NCI-H2171 (cell line): ENCODE measurements at regions not wholly inside any gene's neighbourhood (a gene's known extent, or its start where the extent isn't known, plus 50 kb on each side); places are given as distances from the start of the nearest gene placed in this dataset.
"Not testable (repeated sequence)": the region's sequence is repeated elsewhere in the genome, so short reads cannot be mapped to it uniquely, and the experiment has no call there.

Experiments used
- DNase-seq: peaks from one replicate; lab custom pipeline; 2025; lab: John Stamatoyannopoulos, UW

DNA sequence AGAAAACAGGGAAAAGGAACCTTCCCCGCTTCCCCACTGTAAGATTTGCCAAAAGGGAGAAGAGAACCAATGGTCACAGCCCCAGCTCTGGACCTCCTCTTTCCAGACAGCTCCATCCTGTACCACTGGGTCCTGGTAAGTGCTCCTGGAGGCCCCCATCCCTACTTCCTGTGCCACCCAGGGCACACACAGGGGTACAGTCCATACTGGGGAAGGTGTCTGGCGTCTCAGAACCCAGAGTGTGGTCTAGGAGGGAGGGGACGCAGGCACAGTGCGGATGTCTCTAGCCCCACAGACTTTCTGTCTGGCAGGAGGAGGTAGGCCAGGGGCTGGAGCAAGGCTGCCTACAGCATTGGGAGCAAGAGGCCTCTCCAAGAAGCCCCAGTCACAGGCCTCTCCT, 213.3 kb upstream of the IGFBP3 start:
- DNase-seq: no peak

DNA sequence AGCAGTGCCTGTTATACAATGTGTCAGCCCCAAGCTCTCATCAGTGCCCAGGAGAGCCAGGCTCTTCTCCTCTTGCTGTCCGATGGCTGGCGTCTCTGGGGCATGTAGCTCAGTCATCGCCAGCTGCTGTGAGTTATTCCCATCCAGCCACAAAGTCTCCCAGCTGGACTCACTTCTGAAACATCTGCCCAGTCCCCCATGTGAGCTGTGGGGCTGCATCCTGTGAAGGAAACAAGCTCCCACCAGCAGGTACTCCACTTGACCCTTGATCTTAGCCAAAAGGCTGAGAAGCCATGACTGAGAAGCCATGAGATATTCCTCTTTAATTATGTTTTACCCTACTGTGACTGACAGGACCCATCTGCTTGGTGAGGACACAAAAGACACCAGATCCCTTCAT, 212.7 kb upstream of the IGFBP3 start:
- no peak for DNase-seq

DNA sequence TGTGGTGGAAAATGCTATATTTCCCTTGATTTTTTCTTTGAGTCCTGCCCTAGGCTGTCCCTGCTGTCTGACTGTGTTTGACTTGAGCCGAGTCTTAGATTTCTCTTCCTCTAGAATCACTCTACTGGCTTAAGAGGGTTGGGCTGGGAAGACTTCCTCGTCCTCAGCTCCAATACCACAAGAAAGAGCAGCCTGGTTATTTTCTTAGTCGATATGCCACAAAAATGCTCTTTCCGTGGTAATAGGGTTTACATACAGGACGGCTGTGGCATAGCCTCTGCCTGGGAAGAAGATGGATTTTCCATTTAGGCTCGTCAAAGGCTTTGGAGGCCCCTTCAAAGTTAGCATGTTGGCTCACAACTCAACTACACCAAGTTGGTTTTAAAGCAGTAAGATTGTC, 212.0 kb upstream of the IGFBP3 start:
- no peak for DNase-seq

DNA sequence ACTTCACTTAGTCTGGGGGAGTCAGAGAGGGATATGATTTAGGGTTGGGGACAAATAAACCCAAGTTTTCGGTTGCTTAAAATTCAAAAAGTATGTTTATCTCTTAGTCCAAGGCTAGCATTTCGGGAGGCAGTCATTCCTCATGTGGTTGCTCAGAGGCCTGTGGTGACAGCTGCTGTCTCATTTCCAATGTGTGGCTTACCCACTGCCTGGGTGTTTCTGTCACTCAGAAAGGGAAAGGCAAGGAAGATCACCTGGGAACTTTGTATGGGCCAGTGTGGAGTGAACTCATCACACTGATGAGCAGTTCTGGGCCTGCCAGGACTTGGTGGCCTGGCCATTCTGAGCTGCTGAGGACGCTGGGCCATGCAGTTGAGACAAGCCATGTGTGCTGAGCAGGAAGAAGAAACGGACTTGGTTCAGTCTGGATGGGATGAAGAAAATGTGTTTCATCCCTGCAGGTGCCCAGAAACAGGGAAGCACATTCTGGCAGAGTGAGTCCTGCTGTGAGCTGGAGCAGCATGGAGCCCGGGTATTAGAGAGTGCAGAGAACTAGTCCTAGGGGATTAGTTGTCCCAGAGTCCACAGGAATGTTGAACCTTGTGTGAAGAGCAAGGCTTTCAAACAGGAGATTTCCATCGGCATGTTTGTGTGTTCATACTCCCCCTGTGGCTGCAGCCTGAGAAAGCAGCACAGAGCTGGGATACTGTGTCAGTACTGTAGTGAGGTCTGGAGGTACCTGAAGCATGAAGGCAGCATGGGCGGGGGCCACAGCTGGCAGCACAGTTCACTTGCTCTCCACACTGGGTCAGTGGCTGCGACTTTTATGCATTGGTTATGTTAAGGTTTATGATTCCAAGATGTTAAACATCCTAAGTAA, 211.1 kb upstream of the IGFBP3 start:
- DNase-seq: no peak

DNA sequence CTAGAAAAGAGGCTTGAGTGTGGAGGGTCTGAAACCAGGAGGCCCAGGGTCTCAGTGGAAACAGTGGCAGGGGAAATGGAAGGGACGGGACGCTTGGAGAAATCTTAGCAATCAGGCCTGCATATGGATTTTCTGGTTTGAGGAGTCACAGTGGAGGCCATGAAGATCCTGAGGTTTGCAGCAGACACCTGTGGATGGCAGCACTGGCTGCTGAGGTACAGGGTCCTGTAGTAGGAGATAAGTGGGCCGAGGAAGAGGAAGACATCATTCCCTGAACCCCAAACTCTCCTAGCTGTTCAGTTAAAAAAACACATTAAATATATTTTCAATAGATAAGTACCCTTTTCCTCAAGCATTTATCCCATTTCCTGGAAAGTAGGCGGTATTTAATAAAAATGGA, 208.8 kb upstream of the IGFBP3 start:
- no peak for DNase-seq

DNA sequence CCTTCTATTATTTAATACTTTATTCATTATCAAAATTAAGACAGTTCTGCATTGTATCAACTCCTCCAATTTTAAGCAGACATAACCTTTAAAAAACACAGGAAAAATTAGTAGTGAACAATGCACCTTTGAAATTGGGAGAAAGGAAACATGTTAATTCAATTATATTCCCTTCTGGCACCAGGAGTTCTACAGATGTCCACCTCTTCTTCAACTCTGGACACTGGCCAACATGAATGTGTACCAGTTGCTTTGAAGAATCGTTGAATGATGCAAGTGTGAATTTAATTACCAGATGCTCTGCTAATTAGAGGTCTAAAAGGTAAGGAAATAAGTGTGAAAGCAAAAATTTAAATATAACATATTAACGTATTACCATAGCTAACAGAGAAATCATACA, 206.7 kb upstream of the IGFBP3 start:
- no peak for DNase-seq

DNA sequence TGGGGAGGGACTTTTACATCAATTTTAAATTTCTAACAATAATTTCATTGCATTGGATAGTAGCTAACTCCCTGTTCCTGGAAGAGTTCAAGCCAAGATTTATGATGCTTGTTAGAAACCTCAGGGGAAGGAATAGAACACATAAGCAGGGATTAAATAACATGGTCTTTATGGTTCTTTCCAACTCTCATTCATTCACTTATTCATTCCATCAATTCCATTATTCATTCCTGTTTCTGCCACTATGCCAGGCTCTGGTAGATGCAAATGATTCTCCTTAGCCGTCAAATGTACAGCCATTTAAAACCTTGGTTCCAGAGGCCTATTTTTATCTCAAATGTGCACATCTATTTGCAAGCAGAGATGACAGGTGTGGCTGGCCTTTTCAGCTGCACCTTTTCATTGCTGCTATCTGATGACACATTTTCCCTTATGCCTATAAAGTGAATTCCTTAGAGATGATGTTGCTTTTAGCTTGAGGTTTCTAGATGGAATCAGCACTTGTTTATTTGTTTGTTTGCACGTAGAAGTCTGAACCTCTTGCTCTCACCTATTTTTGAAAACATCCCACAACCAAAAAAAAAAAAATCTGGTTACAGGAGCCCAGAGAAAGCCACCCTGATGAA, 205.7 kb upstream of the IGFBP3 start:
- DNase-seq: no peak

DNA sequence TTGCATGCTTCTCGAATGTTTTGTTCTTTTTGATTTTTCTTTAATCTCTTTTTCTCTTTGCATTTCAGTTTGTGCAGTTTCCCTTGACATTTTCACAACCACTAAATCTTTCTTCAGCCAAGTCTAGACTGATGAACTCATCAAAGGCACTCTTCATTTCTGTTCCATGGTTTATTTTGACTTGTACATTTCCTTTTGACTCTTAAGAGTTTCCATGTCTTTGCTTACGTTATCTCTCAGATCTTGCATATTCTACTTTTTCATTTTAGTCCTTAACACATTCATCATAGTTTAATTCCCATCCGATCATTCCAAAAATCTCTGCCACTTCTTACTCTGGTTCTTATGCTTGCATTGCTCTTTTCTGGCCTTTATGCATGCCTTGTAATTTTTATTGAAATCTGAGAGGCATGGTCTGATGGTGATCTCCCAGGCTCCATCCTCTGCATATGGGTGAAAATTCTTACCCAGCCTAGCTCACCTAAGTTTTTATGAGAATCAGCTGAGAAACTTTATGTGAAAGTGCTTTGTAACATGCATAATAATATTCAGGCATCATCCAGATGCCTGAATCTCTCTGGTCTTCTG, 202.8 kb upstream of the IGFBP3 start:
- no peak for DNase-seq

DNA sequence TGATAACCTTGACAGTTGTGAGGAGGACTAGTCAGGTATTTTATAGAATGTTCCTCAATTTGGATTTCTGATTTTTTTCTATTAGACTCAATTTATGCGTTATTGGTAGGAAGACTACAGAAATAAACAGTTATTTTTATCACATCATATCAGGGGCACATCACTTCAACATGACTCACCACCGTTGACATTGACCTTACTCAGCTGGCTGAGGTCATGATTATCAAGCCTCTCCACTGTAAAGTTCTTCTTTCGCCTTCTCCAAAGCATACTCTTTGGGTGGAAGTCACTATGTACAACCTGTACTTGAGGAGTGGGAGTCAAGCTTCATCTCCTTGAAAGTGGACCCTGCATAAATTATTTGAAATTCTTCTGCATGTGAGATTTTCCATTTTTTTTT, 194.3 kb upstream of the IGFBP3 start:
- DNase-seq: no peak

DNA sequence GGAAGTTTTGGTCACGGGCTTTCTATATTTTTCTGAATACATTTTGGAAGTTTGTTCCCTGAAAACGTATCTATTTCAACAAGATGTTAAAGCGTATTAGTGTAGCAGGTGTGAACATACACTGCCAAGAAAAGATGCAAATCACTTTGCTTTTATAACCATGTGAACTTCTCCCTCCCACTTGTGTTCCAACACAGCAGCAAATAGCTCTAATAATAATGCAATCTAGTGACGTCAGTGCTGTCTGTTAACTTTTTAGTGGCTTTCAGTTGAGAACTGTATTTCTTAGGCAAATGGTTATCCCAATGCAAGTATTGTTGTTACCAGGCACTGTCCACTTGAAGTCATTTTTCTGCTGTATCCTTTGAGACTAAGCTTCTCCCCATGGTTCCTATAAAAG, 188.4 kb upstream of the IGFBP3 start:
- no peak for DNase-seq

DNA sequence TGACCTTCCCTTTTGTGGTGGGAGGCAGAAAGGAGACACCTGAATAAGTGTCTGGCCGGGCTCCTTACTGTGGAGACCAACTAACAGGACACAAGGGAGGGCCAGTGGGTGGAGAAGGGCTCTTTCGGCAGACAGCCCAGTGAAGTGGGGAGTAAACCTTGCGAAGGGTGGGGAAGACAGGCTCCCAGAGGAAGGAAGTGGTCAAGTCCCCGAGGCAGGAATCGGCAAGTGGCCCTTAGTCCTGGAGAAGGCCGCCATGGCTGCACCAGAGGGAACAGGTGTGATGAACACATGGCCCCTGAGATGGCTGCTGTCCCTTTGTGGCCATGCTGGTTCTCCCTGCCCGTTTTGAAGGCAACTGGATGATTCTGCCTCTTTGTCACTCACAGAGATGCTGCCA, 187.2 kb upstream of the IGFBP3 start:
- DNase-seq: no peak

DNA sequence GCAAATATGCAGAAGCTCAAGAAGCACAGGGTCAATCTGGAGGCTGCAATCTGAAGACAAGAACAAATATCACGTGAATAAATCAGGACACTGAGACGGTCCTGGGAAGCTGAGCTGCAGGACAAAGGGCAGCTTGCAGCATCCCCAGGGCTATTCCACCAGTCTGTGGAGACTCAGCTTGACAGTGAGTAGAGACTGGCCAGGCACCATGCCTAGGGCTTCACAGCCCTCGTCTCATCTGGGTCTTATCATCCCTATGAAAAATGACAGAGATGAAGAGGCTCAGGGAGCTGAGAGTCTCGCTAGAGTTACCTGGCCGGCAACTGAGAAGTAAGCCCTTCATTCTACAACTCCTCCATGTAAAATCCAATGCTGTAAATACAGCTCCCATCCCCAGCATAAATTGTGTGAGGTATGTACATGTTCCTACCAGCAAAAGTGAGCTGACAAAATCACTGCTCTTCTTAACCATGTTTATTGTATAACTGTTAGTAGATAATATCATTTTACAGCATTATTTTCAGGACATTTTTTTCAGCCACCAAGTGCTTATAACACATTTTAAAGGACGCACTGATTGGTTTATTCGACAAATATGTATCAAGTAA, 186.6 kb upstream of the IGFBP3 start:
- DNase-seq: no peak

DNA sequence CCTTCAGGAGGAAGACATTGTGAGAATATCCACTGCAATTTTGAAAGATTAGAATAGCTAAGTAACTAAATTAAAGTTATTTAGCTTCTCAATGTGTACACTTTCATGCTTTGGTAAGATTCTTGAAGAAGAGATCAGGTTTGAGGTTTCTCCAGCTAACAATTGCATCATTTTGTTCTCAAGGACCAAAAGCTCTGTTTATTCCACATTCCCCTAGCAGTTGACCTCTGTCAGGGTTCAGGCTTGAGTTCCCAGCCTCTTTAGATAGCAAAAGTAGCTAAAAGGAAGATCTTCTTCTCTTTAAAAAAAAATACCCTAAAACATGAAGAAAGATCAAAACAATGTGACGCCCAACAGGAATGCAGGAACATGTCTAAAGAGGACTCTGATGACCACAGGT, 179.4 kb upstream of the IGFBP3 start:
- no peak for DNase-seq

DNA sequence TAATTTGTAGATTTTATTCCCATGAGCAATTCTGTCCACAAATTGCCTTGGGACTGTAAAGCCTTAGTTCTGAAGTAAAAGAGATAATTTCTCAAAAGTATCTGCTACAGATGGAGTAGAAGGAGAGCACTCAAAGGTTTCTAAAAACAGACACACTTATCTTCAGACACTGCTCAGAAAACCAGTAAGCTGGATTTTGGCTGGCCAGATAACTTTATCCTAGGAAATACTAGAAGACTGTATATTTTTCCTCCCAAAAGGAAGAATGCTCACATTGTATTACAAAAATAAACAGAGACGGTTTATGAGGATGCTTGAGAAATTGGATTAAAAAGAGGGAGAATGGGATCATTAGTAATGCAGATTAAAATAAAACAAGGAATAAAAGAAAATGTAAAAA, 178.0 kb upstream of the IGFBP3 start:
- DNase-seq: no peak

DNA sequence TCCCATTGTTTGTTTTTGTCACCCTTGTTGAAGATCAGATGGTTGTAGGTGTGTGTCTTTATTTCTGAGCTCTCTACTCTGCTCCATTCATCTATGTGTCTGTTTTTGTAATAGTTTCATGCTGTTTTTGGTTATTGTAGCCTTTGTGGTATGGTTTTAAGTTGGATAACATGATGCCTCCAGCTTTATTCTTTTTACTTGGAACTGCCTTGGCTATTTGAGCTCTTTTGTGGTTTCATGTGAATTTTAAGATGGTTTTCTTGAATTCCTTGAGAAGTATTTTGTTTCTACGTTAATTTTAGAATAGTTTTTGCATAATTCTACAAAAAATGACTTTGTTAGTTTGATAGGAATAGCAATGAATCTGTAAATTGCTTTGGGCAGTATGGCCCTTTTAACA, 170.0 kb upstream of the IGFBP3 start:
- DNase-seq: no peak

DNA sequence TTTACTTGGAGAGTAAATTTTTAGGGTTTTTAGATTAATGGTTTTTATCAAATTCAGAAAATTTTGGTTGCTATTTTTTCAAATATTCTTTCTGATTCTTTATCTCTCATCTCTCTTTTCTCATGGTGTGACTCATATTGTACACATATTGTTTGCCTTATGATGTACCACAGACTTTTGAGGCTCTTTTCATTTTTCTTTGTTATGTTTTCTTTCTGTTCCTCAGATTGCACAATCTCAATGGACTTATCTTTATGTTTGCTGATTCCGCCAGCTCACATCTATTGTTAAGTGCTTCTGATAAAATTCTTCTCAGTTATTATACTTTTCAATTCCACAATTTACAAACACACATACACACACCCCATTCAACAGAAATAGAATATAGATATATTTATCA, 168.2 kb upstream of the IGFBP3 start:
- DNase-seq: no peak

DNA sequence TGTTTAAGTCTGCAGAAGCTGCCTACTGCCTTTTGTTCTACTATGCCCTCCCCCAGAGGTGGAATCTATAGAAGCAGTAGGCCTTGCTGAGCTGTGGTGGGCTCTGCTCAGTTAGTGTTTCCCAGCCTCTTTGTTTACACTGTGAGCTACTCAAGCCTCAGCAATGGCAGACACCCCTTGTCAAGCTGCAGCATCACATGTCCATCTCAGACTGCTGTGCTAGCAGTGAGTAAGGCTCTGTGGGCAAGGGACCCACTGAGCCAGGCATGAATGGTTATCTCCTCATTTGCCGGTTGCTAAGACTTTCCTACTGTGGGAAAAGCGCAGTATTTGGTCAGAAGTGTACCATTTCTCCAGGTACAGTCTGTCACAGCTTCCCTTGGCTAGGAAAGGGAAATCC, 167.4 kb upstream of the IGFBP3 start:
- DNase-seq: not testable (repeated sequence)

DNA sequence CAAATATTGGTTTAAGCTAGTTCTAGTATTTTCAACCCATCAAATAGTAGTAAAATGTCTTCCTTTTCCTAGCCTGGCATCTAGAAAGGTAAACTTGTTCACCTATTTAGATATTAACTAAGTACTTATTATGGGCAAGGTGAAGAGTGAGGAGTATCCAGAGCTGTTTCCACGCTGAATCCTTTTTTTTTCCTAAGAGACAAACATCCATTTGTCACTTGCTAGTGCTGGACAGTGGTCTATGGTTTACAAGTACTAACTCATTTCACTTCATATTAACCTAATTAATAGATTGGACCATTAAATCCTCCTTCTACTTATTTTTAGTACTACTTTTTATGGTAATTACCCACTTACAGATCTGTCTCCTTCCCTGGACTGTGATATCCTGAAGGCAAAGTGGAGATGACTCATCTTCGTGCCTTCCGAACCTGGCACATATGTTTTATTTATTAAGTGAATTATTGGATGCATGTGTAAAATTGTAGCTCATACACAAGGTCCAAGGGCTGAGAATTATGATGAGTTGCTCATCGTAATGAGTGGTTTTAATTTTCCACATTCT, 159.6 kb upstream of the IGFBP3 start:
- no peak for DNase-seq

DNA sequence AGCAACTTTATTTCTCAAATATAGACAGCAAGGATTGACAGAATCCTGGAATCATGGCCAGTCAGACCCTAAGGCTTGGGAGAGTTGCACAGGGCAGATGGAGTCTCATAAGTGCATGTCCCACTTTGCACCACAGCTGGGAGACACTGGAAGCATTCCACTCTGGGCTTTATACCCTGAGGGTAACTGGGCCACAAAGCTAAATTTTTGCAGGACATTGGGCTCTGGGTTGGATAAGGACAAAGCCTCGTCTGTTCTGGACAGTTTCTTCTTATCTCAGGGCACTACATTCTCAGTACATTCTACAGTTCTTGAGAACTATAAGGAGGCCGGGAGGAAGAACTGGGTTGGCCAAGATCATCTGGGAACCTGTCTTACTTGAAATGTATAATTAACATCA, 158.3 kb upstream of the IGFBP3 start:
- DNase-seq: no peak

DNA sequence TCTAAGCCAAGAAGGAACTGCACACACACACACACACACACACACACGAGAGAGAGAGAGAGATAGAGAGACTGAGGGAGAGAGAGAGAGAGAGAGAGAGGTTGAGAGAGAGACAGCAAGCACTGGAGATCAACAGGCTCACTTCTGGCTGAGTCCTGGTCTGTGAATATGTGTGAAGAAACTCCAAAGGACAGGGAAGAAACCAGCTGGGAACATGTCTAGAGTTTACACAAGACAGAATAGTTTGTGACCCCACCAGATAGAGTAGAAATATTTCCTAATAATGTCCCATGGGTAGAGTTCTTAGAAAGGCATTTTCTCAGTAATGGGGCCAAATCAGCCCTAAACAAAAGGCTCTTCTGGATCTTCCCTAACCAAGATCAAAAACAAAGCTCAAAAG, 155.5 kb upstream of the IGFBP3 start:
- DNase-seq: no peak

DNA sequence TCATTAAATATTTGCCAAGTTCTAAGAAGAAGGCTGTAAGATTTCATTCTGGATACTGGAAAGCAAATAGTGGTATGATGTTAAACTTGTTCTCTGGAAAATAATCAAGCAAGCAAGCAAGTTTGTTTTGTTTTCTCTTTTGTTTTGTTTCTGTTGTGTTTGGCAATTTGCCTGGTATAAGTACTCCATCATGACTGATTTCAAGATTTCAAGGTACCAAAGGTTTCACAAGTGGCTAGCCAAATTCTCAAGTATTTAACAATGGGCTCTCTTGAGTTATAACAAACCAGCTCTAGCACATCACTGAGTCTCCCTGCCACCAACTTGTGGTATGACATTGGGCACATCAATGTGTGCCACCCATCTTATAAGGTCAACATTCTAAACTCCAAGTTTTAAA, 151.7 kb upstream of the IGFBP3 start:
- no peak for DNase-seq

DNA sequence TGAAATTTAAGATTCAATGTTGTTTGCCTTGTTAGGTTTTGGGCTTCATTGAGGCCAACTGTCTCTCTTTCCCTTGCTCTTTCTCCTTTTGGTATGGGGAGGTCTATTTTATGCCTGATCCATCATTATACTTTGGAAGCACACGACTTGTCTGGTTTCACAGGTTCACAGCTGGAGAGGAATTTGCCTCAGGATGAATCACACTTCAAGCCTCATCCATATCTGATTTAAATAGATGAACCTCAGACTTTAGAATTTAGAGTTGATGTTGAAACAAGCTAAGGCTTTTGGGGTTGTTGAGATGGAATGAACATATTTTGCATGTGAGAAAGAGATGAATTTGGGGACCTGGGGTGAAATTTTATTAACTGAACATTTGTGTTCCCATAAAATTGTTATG, 150.5 kb upstream of the IGFBP3 start:
- no peak for DNase-seq

DNA sequence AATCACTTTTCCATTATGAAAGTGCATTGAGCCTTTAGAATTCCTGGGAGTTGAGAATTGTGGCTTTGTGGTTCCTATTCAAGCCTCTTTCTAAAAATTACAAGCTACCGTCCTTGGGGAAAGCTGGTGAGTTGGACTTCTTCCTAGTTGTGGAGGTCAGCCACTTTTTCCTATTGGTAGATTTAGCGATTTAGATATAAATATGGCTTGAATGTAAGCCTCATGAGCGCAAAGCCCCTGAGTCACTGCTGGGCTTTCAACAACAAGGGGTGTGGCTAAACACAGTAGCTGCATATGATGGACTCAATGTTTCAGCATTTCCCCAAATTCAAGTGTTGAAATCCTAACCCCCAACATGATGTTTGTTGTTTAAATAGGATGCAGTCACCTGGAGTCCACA, 150.0 kb upstream of the IGFBP3 start:
- no peak for DNase-seq
